IMR-90 (cell line): ENCODE measurements at regions not wholly inside any gene's neighbourhood (a gene's known extent, or its start where the extent isn't known, plus 50 kb on each side); places are given as distances from the start of the nearest gene placed in this dataset.

Source experiments
- ATAC-seq: fragments of 200-7000 bp; cut with Tn5 transposase; 2 replicates; pipeline ENCODE4 v1.9.1; 2020; ENCODE audit warnings: low read depth, mild to moderate bottlenecking, moderate library complexity
- BruUV-seq: library from RNA; stranded (reverse); fragments of 400-500 nt; replicated peaks from 2 replicates; lab custom pipeline; 2021; lab: Mats Ljungman, UMichigan
- CTCF ChIA-PET: fragments of 300-600 bp; formaldehyde crosslinking; extraction: SDS; loops from one replicate; lab custom pipeline; 2021; ENCODE audit warnings: antibody characterized with exemption; lab: Yijun Ruan, JAX
- POLR2A ChIA-PET: fragments of 300-600 bp; sonication (Branson Sonifier 250); formaldehyde crosslinking; loops from one replicate; lab custom pipeline; 2022; ENCODE audit warnings: antibody characterized with exemption; ENCODE audit not compliant: unreplicated experiment; lab: Charles Lee
- DNase-seq: peaks from one replicate; pipeline ENCODE4 v3.0.0; 2013
- H2AFZ ChIP-seq: replicated peaks from 2 replicates; pipeline ENCODE3; 2013; ENCODE audit warnings: low read length, mild to moderate bottlenecking; ENCODE audit not compliant: poor library complexity
- H2AK5ac ChIP-seq: 2 replicates; pipeline ENCODE4 v1.6.1; 2013; ENCODE audit warnings: low read depth, low read length, inconsistent platforms
- H2AK9ac ChIP-seq: replicated peaks from 2 replicates; pipeline ENCODE3; 2013; ENCODE audit warnings: mild to moderate bottlenecking, low read depth, low read length, moderate library complexity; ENCODE audit not compliant: poor library complexity
- H2BK120ac ChIP-seq: 2 replicates; pipeline ENCODE4 v1.6.1; 2013; ENCODE audit warnings: low read depth, low read length, inconsistent platforms
- H2BK15ac ChIP-seq: 3 replicates; pipeline ENCODE4 v1.6.1; 2013; ENCODE audit warnings: low read depth, low read length, inconsistent platforms
- H2BK20ac ChIP-seq: 2 replicates; pipeline ENCODE4 v1.6.1; 2013; ENCODE audit warnings: low read depth, mild to moderate bottlenecking, inconsistent platforms, low read length, moderate library complexity
- H2BK5ac ChIP-seq: 2 replicates; pipeline ENCODE4 v1.6.1; 2013; ENCODE audit warnings: mild to moderate bottlenecking, low read depth, low read length, inconsistent platforms; ENCODE audit not compliant: poor library complexity, severe bottlenecking
- H3K14ac ChIP-seq: replicated peaks from 2 replicates; pipeline ENCODE4 v1.6.1; 2013; ENCODE audit warnings: low read depth, low read length, inconsistent platforms
- H3K18ac ChIP-seq: 2 replicates; pipeline ENCODE4 v1.6.1; 2013; ENCODE audit warnings: low read depth, low read length, control low read depth
- H3K23ac ChIP-seq: 2 replicates; pipeline ENCODE4 v1.6.1; 2013; ENCODE audit warnings: low read depth, low read length, inconsistent platforms
- H3K27ac ChIP-seq: 2 replicates; pipeline ENCODE4 v1.5.1; 2013; ENCODE audit warnings: mild to moderate bottlenecking, control low read depth, low read length; ENCODE audit not compliant: insufficient read depth
- H3K27me3 ChIP-seq: 2 replicates; pipeline ENCODE4 v1.6.1; 2013; ENCODE audit warnings: low read length; ENCODE audit not compliant: control insufficient read depth, insufficient read depth
- H3K36me3 ChIP-seq: 2 replicates; pipeline ENCODE4 v1.6.1; 2013; ENCODE audit warnings: low read length, mixed read lengths; ENCODE audit not compliant: control insufficient read depth, insufficient read depth
- H3K4ac ChIP-seq: 2 replicates; pipeline ENCODE4 v1.6.1; 2013; ENCODE audit warnings: low read depth, low read length, inconsistent platforms
- H3K4me1 ChIP-seq: 2 replicates; pipeline ENCODE4 v1.6.1; 2013; ENCODE audit warnings: low read length, mixed read lengths; ENCODE audit not compliant: control insufficient read depth, insufficient read depth
- H3K4me2 ChIP-seq: 2 replicates; pipeline ENCODE4 v1.6.1; 2013; ENCODE audit warnings: low read depth, mild to moderate bottlenecking, control low read depth, low read length, moderate library complexity
- H3K4me3 ChIP-seq: 2 replicates; pipeline ENCODE4 v1.5.1; 2013; ENCODE audit warnings: low read depth, mild to moderate bottlenecking, control low read depth, low read length, moderate library complexity; ENCODE audit not compliant: insufficient read depth
- H3K56ac ChIP-seq: 2 replicates; pipeline ENCODE4 v1.6.1; 2013; ENCODE audit warnings: low read length, inconsistent platforms; ENCODE audit not compliant: insufficient read depth; ENCODE audit errors: extremely low read depth
- H3K79me1 ChIP-seq, 2 experiments: 2 replicates each; pipeline ENCODE4 v1.6.1; 2013; ENCODE audit warnings: low read length in 2 of 2, inconsistent platforms in 1 of 2, low read depth in 1 of 2
- H3K9ac ChIP-seq: 2 replicates; pipeline ENCODE4 v1.6.1; 2013; ENCODE audit warnings: low read depth, low read length, control low read depth
- H3K9me1 ChIP-seq: 2 replicates; pipeline ENCODE4 v1.6.1; 2013; ENCODE audit warnings: low read length, inconsistent platforms; ENCODE audit not compliant: insufficient read depth
- H3K9me3 ChIP-seq: 2 replicates; pipeline ENCODE4 v1.6.1; 2013; ENCODE audit warnings: low read length; ENCODE audit not compliant: control insufficient read depth, insufficient read depth
- H4K20me1 ChIP-seq: 2 replicates; pipeline ENCODE4 v1.6.1; 2013; ENCODE audit warnings: low read length, inconsistent platforms; ENCODE audit not compliant: insufficient read depth
- H4K5ac ChIP-seq: 2 replicates; pipeline ENCODE4 v1.6.1; 2013; ENCODE audit warnings: mild to moderate bottlenecking, low read depth, low read length, control low read depth
- H4K8ac ChIP-seq, 2 experiments: 2 replicates each; pipeline ENCODE4 v1.6.1; 2013; ENCODE audit warnings: low read depth in 2 of 2, low read length in 2 of 2, control low read depth in 1 of 2, inconsistent platforms in 1 of 2
- H4K91ac ChIP-seq: 2 replicates; pipeline ENCODE4 v1.6.1; 2013; ENCODE audit warnings: low read depth, low read length, inconsistent platforms; ENCODE audit not compliant: insufficient read depth
- BHLHE40 ChIP-seq: fragments of 150-350 bp; IDR thresholded peaks from 2 replicates; pipeline ENCODE4 v1.6.1; 2016; ENCODE audit warnings: mild to moderate bottlenecking, low read depth, low read length
- CEBPB ChIP-seq: IDR thresholded peaks from 2 replicates; pipeline ENCODE4 v1.6.1; 2012; ENCODE audit warnings: low read depth, low read length, improper control_type of control experiment
- MAZ ChIP-seq: IDR thresholded peaks from 2 replicates; pipeline ENCODE4 v1.6.1; 2012; ENCODE audit warnings: low read depth, mild to moderate bottlenecking, low read length, improper control_type of control experiment, moderate library complexity, borderline replicate concordance
- MXI1 ChIP-seq: IDR thresholded peaks from 2 replicates; pipeline ENCODE4 v1.6.1; 2012; ENCODE audit warnings: low read depth, mild to moderate bottlenecking, low read length, moderate library complexity, borderline replicate concordance
- NFE2L2 ChIP-seq: fragments of 150-350 bp; IDR thresholded peaks from 2 replicates; pipeline ENCODE4 v1.6.1; 2016; ENCODE audit warnings: low read depth, mild to moderate bottlenecking, low read length
- POLR2A ChIP-seq: IDR thresholded peaks from 2 replicates; pipeline ENCODE4 v1.6.1; 2012; ENCODE audit warnings: mild to moderate bottlenecking, low read depth, low read length
- RFX5 ChIP-seq: IDR thresholded peaks from 2 replicates; pipeline ENCODE4 v1.8.0; 2012; ENCODE audit warnings: low read depth, mild to moderate bottlenecking, low read length, moderate library complexity
- SMC3 ChIP-seq: fragments of 150-350 bp; IDR thresholded peaks from 2 replicates; pipeline ENCODE4 v1.6.1; 2016; ENCODE audit warnings: low read depth, mild to moderate bottlenecking, antibody characterized with exemption, low read length, moderate library complexity
- WGBS, 2 experiments: methylation state at CpG; one replicate each; pipeline versions ENCODE4 v1.1.5 to v1.1.7; 2013; ENCODE audit warnings: missing lambda C conversion rate in 2 of 2; ENCODE audit not compliant: insufficient read length in 1 of 2; ENCODE audit errors: extremely low coverage in 2 of 2; 5-methylcytosine and 5-hydroxymethylcytosine counted together
- dilution Hi-C: fragments of 300-500 bp; cut with HindIII; formaldehyde crosslinking; loops from one replicate; pipeline ENCODE4 v1.14.3; 2018; ENCODE audit warnings: low sequenced_read_pairs; ENCODE audit not compliant: unreplicated experiment
- in situ Hi-C: fragments of 300-500 bp; cut with MboI; formaldehyde crosslinking; loops from 3 replicates; pipeline ENCODE4 v1.14.3; 2019; ENCODE audit warnings: low sequenced_read_pairs, inconsistent platforms, mixed read lengths
- intact Hi-C: fragments of 100-400 bp; cut with micrococcal nuclease; formaldehyde crosslinking; loops from 2 replicates; pipeline ENCODE4 v1.10.0; 2022
- TF ChIP-seq, protein P1 (sequence below): fragments of 150-350 bp; IDR thresholded peaks from 2 replicates; pipeline ENCODE4 v1.6.1; 2017; ENCODE audit warnings: mild to moderate bottlenecking, antibody characterized with exemption, low read length, low read depth

DNA sequence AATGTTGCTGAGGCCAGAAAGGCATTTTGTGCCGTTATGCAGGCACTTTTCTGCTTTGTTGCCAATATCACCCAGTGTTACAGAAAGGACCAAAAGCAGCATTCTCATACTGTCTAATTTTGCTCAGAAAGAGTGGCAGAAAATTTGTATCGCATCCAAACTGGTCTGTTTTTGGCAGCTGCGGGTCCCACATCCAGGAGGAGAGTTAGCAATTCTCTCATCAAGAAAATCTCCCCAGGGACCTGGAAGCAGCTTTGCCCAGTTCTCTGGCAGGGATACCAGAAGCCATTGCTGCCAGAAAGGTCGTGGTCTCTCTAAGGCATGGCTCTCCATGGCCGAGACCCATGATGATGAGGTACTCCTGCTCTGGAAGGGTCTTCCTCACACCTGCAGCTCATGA is 489.2 kb upstream of the ZMIZ1 start:
- no peak overlapping the region for H2BK20ac ChIP-seq
- H2BK120ac ChIP-seq: no peak overlapping the region
- WGBS, 2 experiments: no CpG with 5 or more reads among the region's 5 CpGs
- H2AK9ac ChIP-seq: no peak overlapping the region
- H3K9me3 ChIP-seq: no peaks in the 10 kb centered on the region
- H3K18ac ChIP-seq: no peak overlapping the region
- in situ Hi-C loops: no loop called here
- no peak overlapping the region for H3K4me3 ChIP-seq
- H3K56ac ChIP-seq: no peak overlapping the region
- H4K8ac ChIP-seq: no peak overlapping the region
- H3K27me3 ChIP-seq: peaks cover 8% of the 10 kb centered on the region
- DNase-seq (no peak), ATAC-seq (no peak)
- no peak overlapping the region for H2BK5ac ChIP-seq
- H3K9me1 ChIP-seq: peaks cover 3% of the 10 kb centered on the region; the same call in 1 of the 2 replicates
- H2AK5ac ChIP-seq: no peak overlapping the region
- H3K23ac ChIP-seq: no peak overlapping the region
- no TSS peak for BruUV-seq
- no peak overlapping the region for H3K4me2 ChIP-seq
- no peak overlapping the region for H3K14ac ChIP-seq
- CTCF ChIA-PET: no interaction called here
- H4K5ac ChIP-seq: no peak overlapping the region
- H3K4me1 ChIP-seq: no peaks in the 10 kb centered on the region
- H4K20me1 ChIP-seq: no peaks in the 10 kb centered on the region
- POLR2A ChIA-PET: no interaction called here
- no peaks in the 10 kb centered on the region for H3K79me1 ChIP-seq
- no peak overlapping the region for H3K9ac ChIP-seq
- no peak for TF ChIP-seq BHLHE40
- TF ChIP-seq SMC3: no peak
- TF ChIP-seq, protein P1, sequence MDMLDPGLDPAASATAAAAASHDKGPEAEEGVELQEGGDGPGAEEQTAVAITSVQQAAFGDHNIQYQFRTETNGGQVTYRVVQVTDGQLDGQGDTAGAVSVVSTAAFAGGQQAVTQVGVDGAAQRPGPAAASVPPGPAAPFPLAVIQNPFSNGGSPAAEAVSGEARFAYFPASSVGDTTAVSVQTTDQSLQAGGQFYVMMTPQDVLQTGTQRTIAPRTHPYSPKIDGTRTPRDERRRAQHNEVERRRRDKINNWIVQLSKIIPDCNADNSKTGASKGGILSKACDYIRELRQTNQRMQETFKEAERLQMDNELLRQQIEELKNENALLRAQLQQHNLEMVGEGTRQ: no peak
- TF ChIP-seq CEBPB: no peak
- no peak for TF ChIP-seq RFX5
- no peak for TF ChIP-seq POLR2A
- no peak for TF ChIP-seq MAZ
- no peak for TF ChIP-seq NFE2L2
- TF ChIP-seq MXI1: no peak
- no peak overlapping the region for H2AFZ ChIP-seq
- intact Hi-C loops: no loop called here
- H4K91ac ChIP-seq: no peak overlapping the region
- dilution Hi-C loops: no loop called here
- H3K4ac ChIP-seq: no peak overlapping the region
- no peak overlapping the region for H2BK15ac ChIP-seq
- H3K27ac ChIP-seq: no peak overlapping the region
- H3K36me3 ChIP-seq: no peaks in the 10 kb centered on the region
